NB4 (cell line): ENCODE measurements at regions not wholly inside any gene's neighbourhood (a gene's known extent, or its start where the extent isn't known, plus 50 kb on each side); places are given as distances from the start of the nearest gene placed in this dataset.
A peak's percentile ranks its signal among the peaks of the same experiment; 100 is the strongest.

Experiments
- CTCF ChIP-seq: IDR thresholded peaks from one replicate; pipeline ENCODE4 v1.5.1; 2012; ENCODE audit warnings: low read depth, low read length
- MAX ChIP-seq: IDR thresholded peaks from 2 replicates; pipeline ENCODE4 v1.6.1; 2011; ENCODE audit warnings: low read depth, low read length
- POLR2A ChIP-seq: IDR thresholded peaks from 2 replicates; pipeline ENCODE4 v1.6.1; 2011; ENCODE audit warnings: mild to moderate bottlenecking; ENCODE audit not compliant: insufficient read length; ENCODE audit errors: extremely low read depth

- TF ChIP-seq CTCF (peak; percentile 44), POLR2A (no peak), MAX (no peak)
These were observed 302.0 kb upstream of the MIR17HG start for GRCh38 chr13:91045351-91046034.
